ENCODE measurements at regions not wholly inside any gene's neighbourhood (a gene's known extent, or its start where the extent isn't known, plus 50 kb on each side); places are given as distances from the start of the nearest gene placed in this dataset.

DNA sequence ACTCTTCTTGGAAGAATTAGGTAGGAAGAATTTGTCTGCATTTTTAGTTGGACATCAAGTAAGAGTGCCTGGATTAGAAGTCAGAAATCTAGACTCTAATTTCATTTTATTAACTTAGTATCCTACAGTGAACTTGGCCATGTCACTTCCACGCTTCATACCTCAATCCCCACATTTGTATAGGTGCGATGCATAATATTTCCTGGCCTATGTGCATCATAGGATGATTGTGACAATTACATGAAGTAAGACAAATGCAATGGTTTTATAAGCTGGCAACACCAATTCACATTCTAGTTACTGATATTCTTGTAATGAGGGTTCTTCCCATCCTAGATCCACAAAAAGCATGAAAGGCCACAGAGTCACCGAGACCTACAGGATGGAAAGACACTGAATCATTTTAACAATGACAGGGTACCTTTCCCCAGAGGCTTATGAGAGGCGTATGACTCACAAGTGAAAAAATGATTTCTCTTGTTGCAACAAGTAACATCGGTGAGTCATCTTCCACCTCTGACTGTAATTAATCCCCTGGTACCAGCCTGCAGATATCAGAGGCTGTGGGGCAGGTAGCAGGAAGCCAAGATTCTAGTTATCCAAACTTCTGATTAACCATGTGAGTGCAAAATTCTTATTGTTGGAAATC is 56.0 kb upstream of the OR5AK2 start:
- DNase-seq: no peak

DNA sequence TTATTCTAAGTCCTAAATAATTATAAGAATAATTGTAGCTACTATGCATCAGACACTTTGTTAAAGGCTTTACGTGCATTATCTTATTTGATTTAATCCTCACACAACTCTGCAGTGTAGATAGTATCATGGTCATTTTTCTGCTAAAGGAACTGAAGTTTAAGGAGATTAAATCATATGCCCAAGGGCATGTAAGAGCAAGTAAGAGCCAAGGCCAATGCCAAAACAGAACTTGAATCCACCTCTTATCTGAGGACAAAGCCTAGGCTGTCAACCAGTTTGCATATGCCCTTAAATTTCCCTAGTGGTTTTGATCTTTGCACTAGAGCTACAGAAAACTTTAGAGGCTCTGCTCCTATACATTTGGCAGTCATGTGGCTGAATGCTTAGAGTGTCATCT is 65.6 kb upstream of the OR5AK2 start:
- no peak for DNase-seq

DNA sequence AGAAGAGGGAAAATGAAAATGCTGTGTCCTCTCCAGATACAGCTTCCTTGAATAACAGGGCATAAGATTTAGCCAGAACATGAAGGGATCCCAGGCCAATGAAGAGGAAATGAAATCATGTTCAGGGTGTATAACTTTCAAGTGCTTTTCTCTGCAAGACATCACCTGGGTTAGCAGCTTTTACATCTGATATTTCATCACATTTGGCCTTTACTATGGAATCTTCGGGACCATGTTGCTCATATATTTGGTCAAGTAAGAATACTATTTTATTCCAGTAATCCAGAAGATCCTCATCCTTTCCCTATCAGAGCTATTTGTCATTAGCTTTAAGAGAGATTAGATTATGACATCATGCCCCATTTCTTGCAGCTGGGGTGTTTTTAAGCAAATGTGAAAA is 66.3 kb upstream of the OR5AK2 start:
- DNase-seq: no peak

DNA sequence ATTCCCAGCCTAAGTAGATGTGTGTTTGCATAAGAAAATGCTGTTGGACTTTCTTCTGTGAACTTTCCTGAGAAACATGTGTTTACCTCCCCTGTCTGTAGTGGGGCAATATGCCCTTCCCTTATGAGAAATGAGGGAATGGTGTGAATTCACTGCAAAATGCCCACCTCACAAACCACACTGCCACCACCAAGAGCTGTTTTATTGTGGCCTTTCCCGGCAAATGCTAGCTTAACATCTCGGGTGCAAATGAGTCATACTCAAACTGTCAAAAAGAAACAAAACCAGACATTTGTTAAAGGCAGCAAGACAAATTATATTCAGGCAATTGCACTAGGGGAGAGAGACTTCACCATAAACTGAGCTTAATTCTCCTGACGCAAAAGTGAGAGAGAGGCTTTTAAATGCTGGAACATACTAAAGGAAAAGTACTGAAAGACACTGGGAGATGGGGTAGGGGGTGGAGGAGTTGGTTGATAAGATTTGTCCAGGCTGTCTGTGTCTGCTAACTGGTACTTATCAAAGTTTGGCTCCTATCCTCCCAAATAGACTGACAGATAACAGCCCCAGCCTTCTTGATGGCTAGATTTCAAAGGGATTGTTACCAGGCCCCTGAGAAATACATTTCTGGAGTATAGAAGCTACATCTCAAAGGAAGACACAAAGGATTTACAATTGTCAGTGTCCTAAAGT is 70.9 kb upstream of the OR5AK2 start:
- DNase-seq: no peak

DNA sequence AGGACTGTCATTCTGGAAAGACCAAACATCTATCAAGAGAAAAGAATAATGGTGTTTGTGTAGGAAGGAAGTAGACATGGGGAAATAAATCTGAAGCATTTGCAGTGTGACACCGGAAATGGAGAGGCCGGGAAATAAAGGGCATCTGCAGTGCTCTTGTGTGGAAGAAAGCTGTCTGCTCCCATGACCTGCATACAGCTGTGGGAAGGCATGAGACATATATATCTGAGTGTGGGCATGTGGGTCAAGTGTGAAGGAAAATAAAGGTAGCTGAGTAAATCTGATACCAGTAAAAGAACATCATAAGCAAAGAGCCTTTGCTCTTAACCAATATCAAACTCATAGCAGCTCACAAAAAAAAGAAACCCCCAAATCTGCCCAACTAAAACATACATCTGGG is 72.1 kb upstream of the OR5AK2 start:
- no peak for DNase-seq

DNA sequence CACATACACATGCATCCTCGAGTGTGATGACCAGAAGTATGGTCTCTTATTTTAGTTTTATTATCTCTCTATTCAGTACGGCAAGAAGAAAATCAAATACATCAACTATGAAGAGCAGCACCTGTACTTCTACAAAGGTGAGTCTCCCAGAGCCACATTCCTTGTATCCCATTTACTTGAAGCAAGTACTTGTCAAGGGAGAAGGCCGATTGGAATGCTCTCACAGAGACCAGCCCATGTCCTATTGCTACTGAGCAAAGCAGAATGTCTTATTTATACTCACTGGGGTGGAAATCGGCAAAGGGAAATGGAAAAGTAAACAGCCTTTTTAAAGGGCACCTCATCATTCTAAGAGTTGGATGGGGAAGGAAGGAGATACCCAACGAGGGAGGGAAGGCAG is 72.6 kb upstream of the OR5AK2 start:
- no peak for DNase-seq

- DNase-seq: no peak
Observed at GRCh38 chr11:56911312-56911711, 77.4 kb upstream of the OR5AK2 start.

GRCh38 chr11:56910785-56911184 is 77.9 kb upstream of the OR5AK2 start:
- no peak for DNase-seq

DNA sequence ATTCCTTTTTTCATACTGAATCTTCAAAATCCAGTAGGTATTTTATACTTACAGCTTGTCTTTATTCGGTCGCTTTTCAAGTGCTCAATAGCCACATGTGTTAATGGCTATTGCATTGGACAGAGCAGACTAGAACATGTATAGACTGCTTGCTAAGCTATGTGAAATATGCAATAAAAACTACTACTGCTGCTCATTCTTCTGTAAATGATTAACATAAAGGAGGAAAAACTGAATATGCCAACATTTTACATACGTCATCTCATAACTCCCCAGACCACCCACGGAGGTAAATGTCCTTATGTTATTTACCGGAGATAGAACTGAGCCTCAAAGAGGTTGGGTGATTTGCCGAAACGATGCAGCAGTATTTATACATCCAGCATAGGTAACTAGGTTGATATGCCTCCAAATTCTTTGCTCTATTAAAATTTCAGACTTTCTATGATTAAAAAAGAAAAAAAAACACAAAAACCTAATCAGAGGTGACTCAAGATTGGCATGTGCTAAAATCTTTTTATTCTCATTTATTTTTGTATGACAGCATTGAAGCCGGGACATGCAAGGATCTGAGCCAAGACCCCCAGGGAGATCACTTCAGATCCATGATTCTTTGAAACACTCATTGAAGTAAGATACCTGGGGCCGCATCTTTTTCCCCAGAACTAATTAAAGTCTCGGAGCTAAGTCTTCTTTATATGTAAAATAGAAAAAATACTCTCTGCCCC is 78.5 kb upstream of the OR5AK2 start:
- DNase-seq: no peak

DNA sequence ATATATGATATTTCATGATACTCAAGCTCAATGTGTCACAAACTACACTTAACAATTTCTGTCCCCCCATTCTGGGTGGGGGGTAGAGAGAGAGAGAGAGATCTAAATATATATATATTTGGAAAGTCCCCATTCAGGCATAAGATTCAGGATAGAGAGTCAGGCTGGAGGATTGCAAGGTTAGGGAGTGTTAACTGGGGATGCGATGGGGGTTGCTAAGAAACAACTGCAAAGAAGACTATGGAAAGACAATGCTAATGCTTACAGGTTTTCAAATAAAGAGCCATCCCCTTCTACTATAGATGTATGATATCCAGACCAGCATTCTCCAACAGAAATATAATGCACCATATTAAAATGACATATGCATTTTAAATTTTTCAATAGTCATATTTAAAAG is 79.2 kb upstream of the OR5AK2 start:
- no peak for DNase-seq

- no peak for DNase-seq
Observed at GRCh38 chr11:56909080-56909479, 79.6 kb upstream of the OR5AK2 start.

DNA sequence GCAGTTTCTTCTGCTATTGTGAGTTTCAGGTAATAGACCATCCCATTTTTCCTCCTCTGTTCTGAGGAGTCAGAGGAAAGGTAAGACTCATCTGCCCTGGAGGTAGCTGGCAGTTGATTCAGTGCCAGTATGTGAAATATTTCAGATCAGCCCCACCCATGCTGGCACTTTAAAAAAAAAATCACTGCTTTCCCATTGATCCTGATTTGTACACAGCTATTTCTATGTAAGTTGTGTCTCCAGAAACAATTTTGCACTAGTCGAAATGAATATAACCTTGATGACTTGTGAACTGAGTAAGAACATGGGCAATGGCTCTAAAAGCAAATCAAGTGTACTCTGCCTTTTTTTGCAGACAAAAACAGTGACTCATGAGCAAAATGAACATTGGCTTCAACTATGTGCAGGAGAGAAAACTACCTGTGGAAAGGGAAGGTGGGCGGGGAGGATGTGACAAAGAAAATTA is 82.0 kb upstream of the OR5AK2 start:
- no peak for DNase-seq

DNA sequence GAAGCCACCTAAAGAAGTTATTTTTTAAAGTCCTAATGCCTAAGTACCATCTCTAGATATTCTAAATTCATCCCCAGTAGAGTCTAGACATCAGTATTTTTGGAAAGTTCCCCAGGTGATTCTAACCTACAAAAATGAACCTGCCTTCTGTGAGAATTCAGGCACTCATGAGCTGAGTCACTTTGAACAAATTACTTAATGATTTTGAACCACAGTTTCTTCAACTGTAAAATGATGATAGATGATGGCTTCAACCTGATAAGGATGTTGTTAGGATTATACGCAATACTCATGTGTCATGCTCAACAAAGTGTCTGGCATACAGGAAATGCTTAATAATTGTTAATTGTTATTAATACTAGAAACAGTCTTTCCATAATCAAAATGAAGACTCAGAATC is 82.8 kb upstream of the OR5AK2 start:
- DNase-seq: no peak

DNA sequence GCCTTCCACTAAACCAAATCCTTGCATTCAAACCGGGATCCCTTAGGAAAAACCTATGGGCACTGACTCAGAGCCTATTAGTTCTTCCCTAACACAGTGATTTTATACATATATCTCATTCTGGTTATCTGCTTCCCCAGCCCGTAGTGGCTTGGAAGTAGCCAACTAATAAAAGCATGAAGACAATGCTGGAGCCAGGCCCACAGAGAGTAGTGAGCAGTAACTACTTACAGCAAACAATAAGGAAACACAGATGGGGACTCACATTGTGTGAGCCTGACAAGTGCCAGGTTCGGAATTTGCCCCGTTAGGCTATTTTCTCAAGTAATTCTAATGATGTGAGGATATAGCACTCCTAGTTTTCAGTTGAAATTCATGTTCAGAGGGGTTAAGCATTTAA is 83.3 kb upstream of the OR5AK2 start:
- DNase-seq: no peak

- DNase-seq: no peak
Observed at GRCh38 chr11:56898856-56899255, 89.9 kb upstream of the OR5AK2 start.

DNA sequence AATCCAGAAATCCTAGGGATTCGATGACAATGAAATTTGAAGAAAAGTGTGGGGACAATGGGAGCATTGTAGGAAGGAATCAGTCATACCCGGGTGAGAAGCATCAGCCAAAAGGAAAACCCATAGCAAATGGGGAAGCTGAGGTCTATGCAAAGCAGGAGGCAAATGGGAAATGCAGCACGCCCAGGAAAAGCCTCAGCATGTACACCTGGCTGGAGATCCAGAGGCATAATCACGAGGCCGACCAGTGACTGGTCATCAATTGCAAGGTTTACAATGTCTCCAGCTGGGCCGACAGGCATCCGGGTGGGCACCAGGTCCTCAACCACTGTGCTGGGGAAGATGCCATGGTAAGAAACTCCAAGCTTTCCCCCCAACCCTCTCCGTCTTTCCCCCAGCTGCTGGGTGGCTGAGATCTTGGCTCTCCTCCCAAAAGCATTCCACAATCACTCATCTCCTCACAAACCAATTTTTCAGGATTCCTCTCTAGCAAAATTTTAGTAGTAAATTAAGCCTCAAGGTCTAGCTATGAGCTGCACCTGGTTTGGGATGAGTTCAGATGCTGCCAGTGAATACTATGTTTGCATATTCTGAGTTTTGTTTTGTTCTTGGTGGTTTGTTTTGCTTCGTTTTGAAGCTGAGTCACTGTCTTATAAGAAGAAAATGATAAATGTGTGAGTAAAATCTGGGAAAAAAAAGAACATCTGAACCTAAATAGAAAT is 98.0 kb upstream of the OR5AK2 start:
- DNase-seq: no peak

GRCh38 chr11:56889986-56890385 is 98.7 kb upstream of the OR5AK2 start:
- DNase-seq: no peak

DNA sequence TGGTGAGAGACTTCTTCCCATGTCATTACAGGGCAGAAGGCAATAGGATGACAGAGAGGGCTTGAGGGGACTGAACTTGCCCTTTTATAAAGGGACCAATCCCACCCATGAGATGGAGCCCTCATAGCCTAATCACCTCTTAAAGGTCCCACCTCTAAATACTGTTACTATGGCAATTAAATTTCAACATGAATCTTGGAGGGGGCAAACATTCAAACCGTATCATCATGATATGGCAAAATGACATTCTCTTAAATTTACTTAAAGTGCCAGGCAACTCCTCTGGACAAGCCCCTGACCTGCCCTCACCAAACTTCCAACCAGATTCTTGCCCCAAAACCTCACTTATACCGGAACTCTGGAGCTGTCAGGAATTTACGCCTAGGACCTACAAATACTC is 100.8 kb upstream of the OR5AK2 start:
- no peak for DNase-seq

GRCh38 chr11:56886455-56886854 is 102.3 kb upstream of the OR5AK2 start:
- DNase-seq: no peak

- no peak for DNase-seq
Observed at GRCh38 chr11:56885854-56886253, 102.9 kb upstream of the OR5AK2 start.

- DNase-seq: no peak
Observed at GRCh38 chr11:56885177-56885576, 103.5 kb upstream of the OR5AK2 start.

GRCh38 chr11:56883371-56883987 is 105.2 kb upstream of the OR5AK2 start:
- DNase-seq: no peak

Measured in activated CD4-positive, alpha-beta T cell treated with anti-CD3 and anti-CD28 coated beads for 4 hours (primary cell).